ENCODE measurements at regions not wholly inside any gene's neighbourhood (a gene's known extent, or its start where the extent isn't known, plus 50 kb on each side); places are given as distances from the start of the nearest gene placed in this dataset.

GRCh38 chr22:48897645-48898370 lies 929.9 kb downstream of the BRD1 start:
- Histone ChIP-seq H3K27ac (no peak overlapping the region), H3K36me3 (no peaks in the 10 kb centered on the region), H3K9me3 (no peaks in the 10 kb centered on the region), H3K4me3 (no peak overlapping the region), H3K27me3 (replicated peaks; ENCODE audit: insufficient read depth) (no peaks in the 10 kb centered on the region), H3K4me1 (ENCODE audit: control insufficient read depth in 1 of 2, low read depth in 2 of 2) (no peaks in the 10 kb centered on the region)
- no peak for DNase-seq (ENCODE audit: low spot score)
- TF ChIP-seq CTCF (IDR thresholded peaks at IDR 0.05), result no peak
- ATAC-seq (ENCODE audit: insufficient number of reproducible peaks, low FRiP score, low read depth), result no peak

GRCh38 chr22:48896766-48897644 lies 930.7 kb downstream of the BRD1 start:
- ATAC-seq (ENCODE audit: insufficient number of reproducible peaks, low FRiP score, low read depth) (no peak), DNase-seq (ENCODE audit: low spot score) (no peak)
- no peaks in the 10 kb centered on the region for H3K27me3 ChIP-seq (replicated peaks; ENCODE audit: insufficient read depth)
- no peaks in the 10 kb centered on the region for H3K4me1 ChIP-seq (ENCODE audit: control insufficient read depth in 1 of 2, low read depth in 2 of 2)
- TF ChIP-seq CTCF (IDR thresholded peaks at IDR 0.05), result no peak
- H3K4me3 ChIP-seq, result no peak overlapping the region
- H3K36me3 ChIP-seq, result no peaks in the 10 kb centered on the region
- no peaks in the 10 kb centered on the region for H3K9me3 ChIP-seq
- H3K27ac ChIP-seq, result no peak overlapping the region

- no peaks in the 10 kb centered on the region for H3K36me3 ChIP-seq
- no peaks in the 10 kb centered on the region for H3K9me3 ChIP-seq
- no peaks in the 10 kb centered on the region for H3K27me3 ChIP-seq (replicated peaks; ENCODE audit: insufficient read depth)
- no peak for DNase-seq (ENCODE audit: low spot score)
- no peaks in the 10 kb centered on the region for H3K4me1 ChIP-seq (ENCODE audit: control insufficient read depth in 1 of 2, low read depth in 2 of 2)
- H3K27ac ChIP-seq, result no peak overlapping the region
- ATAC-seq (ENCODE audit: insufficient number of reproducible peaks, low FRiP score, low read depth), result no peak
- TF ChIP-seq CTCF (IDR thresholded peaks at IDR 0.05), result no peak
- no peak overlapping the region for H3K4me3 ChIP-seq
Measured at GRCh38 chr22:48895831-48896765, 931.6 kb downstream of the BRD1 start.

GRCh38 chr22:48895336-48895735 lies 932.3 kb downstream of the BRD1 start:
- Histone ChIP-seq H3K36me3 (no peaks in the 10 kb centered on the region), H3K4me3 (no peak overlapping the region), H3K27me3 (replicated peaks; ENCODE audit: insufficient read depth) (no peaks in the 10 kb centered on the region), H3K27ac (no peak overlapping the region), H3K4me1 (ENCODE audit: control insufficient read depth in 1 of 2, low read depth in 2 of 2) (no peaks in the 10 kb centered on the region), H3K9me3 (no peaks in the 10 kb centered on the region)
- DNase-seq (ENCODE audit: low spot score) (no peak), ATAC-seq (ENCODE audit: insufficient number of reproducible peaks, low FRiP score, low read depth) (no peak)
- no peak for TF ChIP-seq CTCF (IDR thresholded peaks at IDR 0.05)
